AG10803 (cell line): ENCODE measurements at regions not wholly inside any gene's neighbourhood (a gene's known extent, or its start where the extent isn't known, plus 50 kb on each side); places are given as distances from the start of the nearest gene placed in this dataset.

ENCODE experiments used
- DNase-seq: peaks from one replicate; pipeline ENCODE4 v3.0.0; 2010; ENCODE audit warnings: low read depth
- H3K4me3 ChIP-seq: 2 replicates; pipeline ENCODE4 v1.5.1; 2011; ENCODE audit warnings: mild to moderate bottlenecking, low read length, control low read depth
- CTCF ChIP-seq: conservative IDR thresholded peaks from 2 replicates; pipeline ENCODE4 v1.5.1; 2011; ENCODE audit warnings: mild to moderate bottlenecking, low read length, control low read depth, inconsistent platforms

- no peak overlapping the region for H3K4me3 ChIP-seq
- DNase-seq = peak; percentile 76
- TF ChIP-seq CTCF = no peak
These were observed 157.0 kb downstream of the EMX2 start for GRCh38 chr10:117699436-117700075.

GRCh38 chr10:117710181-117710798, 167.7 kb downstream of the EMX2 start:
- no peak overlapping the region for H3K4me3 ChIP-seq
- no peak for DNase-seq
- peak; percentile 12; the same call in 1 of the 2 replicates for TF ChIP-seq CTCF

- H3K4me3 ChIP-seq = no peak overlapping the region
- no peak for TF ChIP-seq CTCF
- DNase-seq = peak; percentile 11
These were observed 174.3 kb downstream of the EMX2 start for GRCh38 chr10:117716889-117717288.

GRCh38 chr10:117718986-117719920, 176.7 kb downstream of the EMX2 start:
- no peak overlapping the region for H3K4me3 ChIP-seq
- TF ChIP-seq CTCF = no peak
- no peak for DNase-seq

- TF ChIP-seq CTCF = no peak
- no peak overlapping the region for H3K4me3 ChIP-seq
- DNase-seq = no peak
These were observed 178.6 kb downstream of the EMX2 start for GRCh38 chr10:117720931-117721835.

- no peak for DNase-seq
- no peak for TF ChIP-seq CTCF
- H3K4me3 ChIP-seq = no peak overlapping the region
These were observed 179.3 kb downstream of the EMX2 start for GRCh38 chr10:117721873-117722272.
